ENCODE measurements at regions not wholly inside any gene's neighbourhood (a gene's known extent, or its start where the extent isn't known, plus 50 kb on each side); places are given as distances from the start of the nearest gene placed in this dataset.

- Histone ChIP-seq H3K4me2 (ENCODE audit: low read length) (no peak overlapping the region), H3K4me3 (ENCODE audit: low read length) (no peak overlapping the region), H3K27me3 (ENCODE audit: control insufficient read depth, low read length) (0 out of 2 replicates have a peak, but pooled peaks cover 2% of the 10 kb centered on the region), H3K36me3 (ENCODE audit: control insufficient read depth, low read length) (no peaks in the 10 kb centered on the region), H4K20me1 (ENCODE audit: control insufficient read depth, insufficient read depth, low read depth, low read length) (no peaks in the 10 kb centered on the region), H3K79me2 (ENCODE audit: control insufficient read depth, low read length) (no peaks in the 10 kb centered on the region), H3K9me3 (ENCODE audit: control insufficient read depth, insufficient read depth, low read length) (no peaks in the 10 kb centered on the region), H3K27ac (ENCODE audit: low read depth, low read length) (no peak overlapping the region), H3K4me1 (ENCODE audit: control insufficient read depth, low read length) (no peaks in the 10 kb centered on the region), H3F3A (ENCODE audit: control insufficient read depth, insufficient read depth) (no peaks in the 10 kb centered on the region), H3K9me2 (replicated peaks; ENCODE audit: control insufficient read depth, low read length) (no peaks in the 10 kb centered on the region)
- TF ChIP-seq EZH2phosphoT487 (IDR thresholded peaks at IDR 0.05; ENCODE audit: borderline replicate concordance, low read length) (no peak), CTCF (IDR thresholded peaks at IDR 0.05; ENCODE audit: low read depth, low read length, poor library complexity, severe bottlenecking) (no peak)
Measured at GRCh38 chr4:123545667-123546572, 149.3 kb downstream of the SPRY1 start.

GRCh38 chr4:123546573-123547060 lies 150.0 kb downstream of the SPRY1 start:
- no peaks in the 10 kb centered on the region for H3K4me1 ChIP-seq (ENCODE audit: control insufficient read depth, low read length)
- TF ChIP-seq EZH2phosphoT487 (IDR thresholded peaks at IDR 0.05; ENCODE audit: borderline replicate concordance, low read length) = no peak
- no peak for TF ChIP-seq CTCF (IDR thresholded peaks at IDR 0.05; ENCODE audit: low read depth, low read length, poor library complexity, severe bottlenecking)
- no peaks in the 10 kb centered on the region for H3K36me3 ChIP-seq (ENCODE audit: control insufficient read depth, low read length)
- no peak overlapping the region for H3K27ac ChIP-seq (ENCODE audit: low read depth, low read length)
- H3F3A ChIP-seq (ENCODE audit: control insufficient read depth, insufficient read depth) = no peaks in the 10 kb centered on the region
- no peaks in the 10 kb centered on the region for H4K20me1 ChIP-seq (ENCODE audit: control insufficient read depth, insufficient read depth, low read depth, low read length)
- no peaks in the 10 kb centered on the region for H3K9me3 ChIP-seq (ENCODE audit: control insufficient read depth, insufficient read depth, low read length)
- H3K9me2 ChIP-seq (replicated peaks; ENCODE audit: control insufficient read depth, low read length) = no peaks in the 10 kb centered on the region
- no peak overlapping the region for H3K4me2 ChIP-seq (ENCODE audit: low read length)
- no peak overlapping the region for H3K4me3 ChIP-seq (ENCODE audit: low read length)
- H3K27me3 ChIP-seq (ENCODE audit: control insufficient read depth, low read length) = 0 out of 2 replicates have a peak, but pooled peaks cover 2% of the 10 kb centered on the region
- no peaks in the 10 kb centered on the region for H3K79me2 ChIP-seq (ENCODE audit: control insufficient read depth, low read length)

- H3K36me3 ChIP-seq (ENCODE audit: control insufficient read depth, low read length) = no peaks in the 10 kb centered on the region
- H3K4me3 ChIP-seq (ENCODE audit: low read length) = no peak overlapping the region
- no peak overlapping the region for H3K27ac ChIP-seq (ENCODE audit: low read depth, low read length)
- H3K9me3 ChIP-seq (ENCODE audit: control insufficient read depth, insufficient read depth, low read length) = no peaks in the 10 kb centered on the region
- TF ChIP-seq EZH2phosphoT487 (IDR thresholded peaks at IDR 0.05; ENCODE audit: borderline replicate concordance, low read length) (no peak), CTCF (IDR thresholded peaks at IDR 0.05; ENCODE audit: low read depth, low read length, poor library complexity, severe bottlenecking) (no peak)
- no peaks in the 10 kb centered on the region for H4K20me1 ChIP-seq (ENCODE audit: control insufficient read depth, insufficient read depth, low read depth, low read length)
- H3K79me2 ChIP-seq (ENCODE audit: control insufficient read depth, low read length) = no peaks in the 10 kb centered on the region
- H3K4me1 ChIP-seq (ENCODE audit: control insufficient read depth, low read length) = no peaks in the 10 kb centered on the region
- H3K9me2 ChIP-seq (replicated peaks; ENCODE audit: control insufficient read depth, low read length) = no peaks in the 10 kb centered on the region
- H3F3A ChIP-seq (ENCODE audit: control insufficient read depth, insufficient read depth) = no peaks in the 10 kb centered on the region
- no peak overlapping the region for H3K4me2 ChIP-seq (ENCODE audit: low read length)
- 0 out of 2 replicates have a peak, but pooled peaks cover 2% of the 10 kb centered on the region for H3K27me3 ChIP-seq (ENCODE audit: control insufficient read depth, low read length)
Measured at GRCh38 chr4:123547216-123548165, 150.9 kb downstream of the SPRY1 start.

Measured in DOHH2 (cell line).